ENCODE measurements at regions not wholly inside any gene's neighbourhood (a gene's known extent, or its start where the extent isn't known, plus 50 kb on each side); places are given as distances from the start of the nearest gene placed in this dataset.
A peak's percentile ranks its signal among the peaks of the same experiment; 100 is the strongest.

GRCh38 chr15:38721568-38721945, 156.9 kb upstream of the RASGRP1 start:
- no peak for TF ChIP-seq EZH2 (IDR thresholded peaks at IDR 0.05; ENCODE audit: insufficient read depth, low read length)
- no peak for TF ChIP-seq CTCF (IDR thresholded peaks at IDR 0.05; ENCODE audit: insufficient read depth, low read depth, low read length)
- peak; percentile 57 for DNase-seq (ENCODE audit: low read depth)
- Mint-ChIP-seq H3K27me3 (ENCODE audit: low read depth, unreplicated experiment) (no peaks in the 10 kb centered on the region), H3K4me3 (ENCODE audit: unreplicated experiment) (no peak overlapping the region), H3K36me3 (ENCODE audit: low read depth, unreplicated experiment) (no peaks in the 10 kb centered on the region), H3K27ac (ENCODE audit: unreplicated experiment) (peak overlapping the region; percentile 75), H3K4me1 (ENCODE audit: low read depth, unreplicated experiment) (peaks cover 13% of the 10 kb centered on the region), H3K9me3 (ENCODE audit: unreplicated experiment) (no peaks in the 10 kb centered on the region)
- Histone ChIP-seq H3K4me2 (ENCODE audit: low read length) (peak overlapping the region; percentile 36), H2AFZ (ENCODE audit: low read depth, low read length) (peak overlapping the region; percentile 28), H3K79me2 (ENCODE audit: insufficient read depth, low read length) (no peaks in the 10 kb centered on the region), H3K4me3 (ENCODE audit: insufficient read depth, low read depth, low read length) (no peak overlapping the region), H3K9ac (ENCODE audit: low read length) (no peak overlapping the region), H3K36me3 (ENCODE audit: insufficient read depth, low read length) (no peaks in the 10 kb centered on the region), H3K9me3 (ENCODE audit: insufficient read depth, low read depth, low read length) (no peaks in the 10 kb centered on the region), H3K4me1 (ENCODE audit: insufficient read depth, low read length) (peaks cover 5% of the 10 kb centered on the region), H4K20me1 (ENCODE audit: insufficient read depth, low read length) (no peaks in the 10 kb centered on the region), H3K27ac (ENCODE audit: low read depth, low read length) (peak overlapping the region; percentile 14), H3K27me3 (ENCODE audit: insufficient read depth, low read length) (no peaks in the 10 kb centered on the region)
- no peak for FAIRE-seq

GRCh38 chr15:38722236-38722635, 157.6 kb upstream of the RASGRP1 start:
- Histone ChIP-seq H3K4me3 (ENCODE audit: insufficient read depth, low read depth, low read length) (no peak overlapping the region), H3K27me3 (ENCODE audit: insufficient read depth, low read length) (no peaks in the 10 kb centered on the region), H3K36me3 (ENCODE audit: insufficient read depth, low read length) (no peaks in the 10 kb centered on the region), H3K9me3 (ENCODE audit: insufficient read depth, low read depth, low read length) (no peaks in the 10 kb centered on the region), H4K20me1 (ENCODE audit: insufficient read depth, low read length) (no peaks in the 10 kb centered on the region), H3K27ac (ENCODE audit: low read depth, low read length) (no peak overlapping the region), H3K4me1 (ENCODE audit: insufficient read depth, low read length) (peaks cover 5% of the 10 kb centered on the region), H3K9ac (ENCODE audit: low read length) (no peak overlapping the region), H2AFZ (ENCODE audit: low read depth, low read length) (no peak overlapping the region), H3K4me2 (ENCODE audit: low read length) (no peak overlapping the region), H3K79me2 (ENCODE audit: insufficient read depth, low read length) (no peaks in the 10 kb centered on the region)
- Mint-ChIP-seq H3K36me3 (ENCODE audit: low read depth, unreplicated experiment) (no peaks in the 10 kb centered on the region), H3K4me3 (ENCODE audit: unreplicated experiment) (no peak overlapping the region), H3K27me3 (ENCODE audit: low read depth, unreplicated experiment) (peaks cover 2% of the 10 kb centered on the region), H3K9me3 (ENCODE audit: unreplicated experiment) (no peaks in the 10 kb centered on the region), H3K4me1 (ENCODE audit: low read depth, unreplicated experiment) (peaks cover 13% of the 10 kb centered on the region), H3K27ac (ENCODE audit: unreplicated experiment) (peak overlapping the region; percentile 75)
- peak; percentile 66 for FAIRE-seq
- no peak for DNase-seq (ENCODE audit: low read depth)
- TF ChIP-seq CTCF (IDR thresholded peaks at IDR 0.05; ENCODE audit: insufficient read depth, low read depth, low read length) (no peak), EZH2 (IDR thresholded peaks at IDR 0.05; ENCODE audit: insufficient read depth, low read length) (no peak)

GRCh38 chr15:38724827-38725226, 160.2 kb upstream of the RASGRP1 start:
- H3K27me3 ChIP-seq (ENCODE audit: insufficient read depth, low read length), result no peaks in the 10 kb centered on the region
- no peak overlapping the region for H3K4me3 ChIP-seq (ENCODE audit: insufficient read depth, low read depth, low read length)
- no peaks in the 10 kb centered on the region for H3K36me3 Mint-ChIP-seq (ENCODE audit: low read depth, unreplicated experiment)
- no peaks in the 10 kb centered on the region for H3K9me3 Mint-ChIP-seq (ENCODE audit: unreplicated experiment)
- DNase-seq (ENCODE audit: low read depth) (no peak), FAIRE-seq (no peak)
- no peaks in the 10 kb centered on the region for H3K36me3 ChIP-seq (ENCODE audit: insufficient read depth, low read length)
- H3K27ac ChIP-seq (ENCODE audit: low read depth, low read length), result no peak overlapping the region
- peaks cover 5% of the 10 kb centered on the region for H3K27me3 Mint-ChIP-seq (ENCODE audit: low read depth, unreplicated experiment)
- TF ChIP-seq CTCF (IDR thresholded peaks at IDR 0.05; ENCODE audit: insufficient read depth, low read depth, low read length), result no peak
- TF ChIP-seq EZH2 (IDR thresholded peaks at IDR 0.05; ENCODE audit: insufficient read depth, low read length), result no peak
- no peak overlapping the region for H3K4me2 ChIP-seq (ENCODE audit: low read length)
- H3K4me1 Mint-ChIP-seq (ENCODE audit: low read depth, unreplicated experiment), result peaks cover 13% of the 10 kb centered on the region
- H3K79me2 ChIP-seq (ENCODE audit: insufficient read depth, low read length), result no peaks in the 10 kb centered on the region
- H4K20me1 ChIP-seq (ENCODE audit: insufficient read depth, low read length), result no peaks in the 10 kb centered on the region
- no peak overlapping the region for H3K9ac ChIP-seq (ENCODE audit: low read length)
- no peak overlapping the region for H3K27ac Mint-ChIP-seq (ENCODE audit: unreplicated experiment)
- no peak overlapping the region for H2AFZ ChIP-seq (ENCODE audit: low read depth, low read length)
- no peaks in the 10 kb centered on the region for H3K9me3 ChIP-seq (ENCODE audit: insufficient read depth, low read depth, low read length)
- H3K4me1 ChIP-seq (ENCODE audit: insufficient read depth, low read length), result peaks cover 5% of the 10 kb centered on the region
- no peak overlapping the region for H3K4me3 Mint-ChIP-seq (ENCODE audit: unreplicated experiment)
